UCSD-AML1 (cell line): ENCODE measurements at regions not wholly inside any gene's neighbourhood (a gene's known extent, or its start where the extent isn't known, plus 50 kb on each side); places are given as distances from the start of the nearest gene placed in this dataset.
A peak's percentile ranks its signal among the peaks of the same experiment; 100 is the strongest.

Experiments used
- DNase-seq: peaks from one replicate; lab custom pipeline; 2025; ENCODE audit not compliant: unreplicated experiment; lab: John Stamatoyannopoulos, UW

- no peak for DNase-seq
Measured at GRCh38 chr2:18153741-18154140, 275.3 kb downstream of the KCNS3 start.

GRCh38 chr2:18151237-18151636 lies 272.8 kb downstream of the KCNS3 start:
- no peak for DNase-seq

- DNase-seq = no peak
Measured at GRCh38 chr2:18149660-18150246, 271.3 kb downstream of the KCNS3 start.

GRCh38 chr2:18136881-18137475 lies 258.5 kb downstream of the KCNS3 start:
- no peak for DNase-seq

GRCh38 chr2:18133310-18133709 lies 254.8 kb downstream of the KCNS3 start:
- DNase-seq = no peak

- DNase-seq = no peak
Measured at GRCh38 chr2:18132697-18133096, 254.2 kb downstream of the KCNS3 start.

- DNase-seq = no peak
Measured at GRCh38 chr2:18131761-18132160, 253.3 kb downstream of the KCNS3 start.

- DNase-seq = no peak
Measured at GRCh38 chr2:18129348-18129747, 250.9 kb downstream of the KCNS3 start.

GRCh38 chr2:18125303-18125702 lies 246.8 kb downstream of the KCNS3 start:
- DNase-seq = no peak

- DNase-seq = no peak
Measured at GRCh38 chr2:18124116-18124835, 245.8 kb downstream of the KCNS3 start.

GRCh38 chr2:18123577-18123976 lies 245.1 kb downstream of the KCNS3 start:
- no peak for DNase-seq

- DNase-seq = no peak
Measured at GRCh38 chr2:18123211-18123570, 244.7 kb downstream of the KCNS3 start.

- DNase-seq = no peak
Measured at GRCh38 chr2:18122544-18123210, 244.2 kb downstream of the KCNS3 start.

- DNase-seq = no peak
Measured at GRCh38 chr2:18119883-18120282, 241.4 kb downstream of the KCNS3 start.

GRCh38 chr2:18118703-18119102 lies 240.2 kb downstream of the KCNS3 start:
- DNase-seq = no peak

GRCh38 chr2:18117592-18117991 lies 239.1 kb downstream of the KCNS3 start:
- DNase-seq = peak; percentile 30

GRCh38 chr2:18110222-18110621 lies 231.8 kb downstream of the KCNS3 start:
- no peak for DNase-seq

- DNase-seq = no peak
Measured at GRCh38 chr2:18106841-18107240, 228.4 kb downstream of the KCNS3 start.

- no peak for DNase-seq
Measured at GRCh38 chr2:18105929-18106328, 227.5 kb downstream of the KCNS3 start.

- no peak for DNase-seq
Measured at GRCh38 chr2:18104595-18105224, 226.2 kb downstream of the KCNS3 start.

GRCh38 chr2:18096836-18097405 lies 218.5 kb downstream of the KCNS3 start:
- no peak for DNase-seq
